Activated CD8-positive, alpha-beta T cell treated with anti-CD3 and anti-CD28 coated beads for 36 hours (primary cell): ENCODE measurements at regions not wholly inside any gene's neighbourhood (a gene's known extent, or its start where the extent isn't known, plus 50 kb on each side); places are given as distances from the start of the nearest gene placed in this dataset.
"Not testable (repeated sequence)": the region's sequence is repeated elsewhere in the genome, so short reads cannot be mapped to it uniquely, and the experiment has no call there.

Experiments used
- ATAC-seq: fragments of 200-7000 bp; cut with Tn5 transposase; one replicate; pipeline ENCODE4 v1.10.0; 2021; ENCODE audit warnings: mild to moderate bottlenecking, moderate library complexity
- CTCF ChIA-PET: fragments of 350-600 bp; sonication (Branson Sonifier 250); formaldehyde crosslinking; loops from one replicate; lab custom pipeline; 2021; ENCODE audit warnings: antibody characterized with exemption; lab: Charles Lee
- POLR2A ChIA-PET: fragments of 350-600 bp; sonication (Branson Sonifier 250); formaldehyde crosslinking; loops from one replicate; lab custom pipeline; 2021; ENCODE audit warnings: antibody characterized with exemption; lab: Charles Lee
- DNase-seq: peaks from one replicate; pipeline ENCODE4 v3.0.0-alpha.2; 2020
- H3K27ac Mint-ChIP-seq: one replicate; pipeline ENCODE4 v1.8.0; 2021; ENCODE audit warnings: mild to moderate bottlenecking, mixed read lengths
- H3K27me3 Mint-ChIP-seq: one replicate; pipeline ENCODE4 v1.8.0; 2021; ENCODE audit warnings: mixed read lengths
- H3K36me3 Mint-ChIP-seq: one replicate; pipeline ENCODE4 v1.8.0; 2021; ENCODE audit warnings: low read depth, mixed read lengths
- H3K4me1 Mint-ChIP-seq: one replicate; pipeline ENCODE4 v1.8.0; 2021; ENCODE audit warnings: low read depth, mixed read lengths
- H3K4me3 Mint-ChIP-seq: one replicate; pipeline ENCODE4 v1.8.0; 2021; ENCODE audit warnings: mild to moderate bottlenecking, moderate library complexity, mixed read lengths
- H3K9me3 Mint-ChIP-seq: one replicate; pipeline ENCODE4 v1.8.0; 2021; ENCODE audit warnings: mixed read lengths
- intact Hi-C: fragments of 100-400 bp; cut with micrococcal nuclease; formaldehyde crosslinking; loops from one replicate; pipeline ENCODE4 v1.10.0; 2022
- TF ChIP-seq, protein P1 (sequence below): fragments of 200-600 bp; IDR thresholded peaks from one replicate; pipeline ENCODE4 v1.8.0; 2022; ENCODE audit warnings: antibody characterized with exemption, mild to moderate bottlenecking

DNA sequence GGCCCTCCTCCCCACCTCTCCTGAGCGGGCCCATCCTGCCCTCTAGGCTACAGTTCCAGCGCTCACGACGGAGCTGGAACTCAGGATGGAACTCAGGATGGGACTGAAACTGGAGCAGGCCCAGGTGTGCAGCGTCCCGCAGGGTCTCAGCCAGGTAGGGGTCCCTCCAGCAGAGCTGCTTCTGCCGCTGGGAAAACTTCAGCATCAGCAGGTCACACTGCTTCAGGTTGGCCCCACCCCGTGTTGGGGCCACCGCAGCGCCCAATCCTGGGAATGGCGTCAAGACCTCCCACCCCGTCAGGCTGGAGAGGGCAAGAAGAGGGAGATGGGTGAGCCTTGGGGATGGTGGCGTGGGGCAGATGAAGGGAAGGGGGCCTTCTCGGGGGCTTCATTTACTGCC lies 62.6 kb upstream of the TMEM97 start:
- H3K4me1 Mint-ChIP-seq = peaks cover 3% of the 10 kb centered on the region
- no peak overlapping the region for H3K4me3 Mint-ChIP-seq
- DNase-seq = no peak
- no peaks in the 10 kb centered on the region for H3K36me3 Mint-ChIP-seq
- no peak overlapping the region for H3K27ac Mint-ChIP-seq
- TF ChIP-seq, protein P1, sequence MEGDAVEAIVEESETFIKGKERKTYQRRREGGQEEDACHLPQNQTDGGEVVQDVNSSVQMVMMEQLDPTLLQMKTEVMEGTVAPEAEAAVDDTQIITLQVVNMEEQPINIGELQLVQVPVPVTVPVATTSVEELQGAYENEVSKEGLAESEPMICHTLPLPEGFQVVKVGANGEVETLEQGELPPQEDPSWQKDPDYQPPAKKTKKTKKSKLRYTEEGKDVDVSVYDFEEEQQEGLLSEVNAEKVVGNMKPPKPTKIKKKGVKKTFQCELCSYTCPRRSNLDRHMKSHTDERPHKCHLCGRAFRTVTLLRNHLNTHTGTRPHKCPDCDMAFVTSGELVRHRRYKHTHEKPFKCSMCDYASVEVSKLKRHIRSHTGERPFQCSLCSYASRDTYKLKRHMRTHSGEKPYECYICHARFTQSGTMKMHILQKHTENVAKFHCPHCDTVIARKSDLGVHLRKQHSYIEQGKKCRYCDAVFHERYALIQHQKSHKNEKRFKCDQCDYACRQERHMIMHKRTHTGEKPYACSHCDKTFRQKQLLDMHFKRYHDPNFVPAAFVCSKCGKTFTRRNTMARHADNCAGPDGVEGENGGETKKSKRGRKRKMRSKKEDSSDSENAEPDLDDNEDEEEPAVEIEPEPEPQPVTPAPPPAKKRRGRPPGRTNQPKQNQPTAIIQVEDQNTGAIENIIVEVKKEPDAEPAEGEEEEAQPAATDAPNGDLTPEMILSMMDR = no peak
- ChIA-PET POLR2A (no interaction called here), CTCF (no interaction called here)
- intact Hi-C loops = no loop called here
- no peak for ATAC-seq
- peaks cover 22% of the 10 kb centered on the region for H3K27me3 Mint-ChIP-seq
- H3K9me3 Mint-ChIP-seq = peaks cover 3% of the 10 kb centered on the region

DNA sequence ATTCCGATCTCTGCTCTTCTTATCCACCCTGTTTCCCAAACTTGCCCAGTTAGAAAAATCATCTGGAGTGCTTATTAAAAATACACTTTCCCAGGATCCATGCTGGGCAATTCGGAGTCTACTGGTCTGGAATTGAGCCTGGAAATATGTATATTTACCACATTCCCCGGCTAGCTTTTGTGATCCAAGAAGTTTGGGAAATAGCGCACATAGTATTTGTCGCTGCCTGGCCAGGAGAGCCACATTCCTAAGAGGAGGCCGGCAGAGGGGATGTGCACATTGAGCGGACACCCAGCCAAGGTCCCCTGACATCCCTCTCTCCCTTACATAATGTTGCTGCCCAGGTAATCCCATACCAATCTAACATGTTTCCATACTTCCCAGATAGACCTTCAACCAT lies 62.1 kb upstream of the TMEM97 start:
- DNase-seq (no peak), ATAC-seq (no peak)
- Mint-ChIP-seq H3K4me1 (no peaks in the 10 kb centered on the region), H3K27ac (no peak overlapping the region), H3K9me3 (peaks cover 8% of the 10 kb centered on the region), H3K4me3 (no peak overlapping the region), H3K27me3 (peaks cover 20% of the 10 kb centered on the region), H3K36me3 (no peaks in the 10 kb centered on the region)
- TF ChIP-seq, protein P1 = no peak
- ChIA-PET CTCF (no interaction called here), POLR2A (no interaction called here)
- intact Hi-C loops = no loop called here

DNA sequence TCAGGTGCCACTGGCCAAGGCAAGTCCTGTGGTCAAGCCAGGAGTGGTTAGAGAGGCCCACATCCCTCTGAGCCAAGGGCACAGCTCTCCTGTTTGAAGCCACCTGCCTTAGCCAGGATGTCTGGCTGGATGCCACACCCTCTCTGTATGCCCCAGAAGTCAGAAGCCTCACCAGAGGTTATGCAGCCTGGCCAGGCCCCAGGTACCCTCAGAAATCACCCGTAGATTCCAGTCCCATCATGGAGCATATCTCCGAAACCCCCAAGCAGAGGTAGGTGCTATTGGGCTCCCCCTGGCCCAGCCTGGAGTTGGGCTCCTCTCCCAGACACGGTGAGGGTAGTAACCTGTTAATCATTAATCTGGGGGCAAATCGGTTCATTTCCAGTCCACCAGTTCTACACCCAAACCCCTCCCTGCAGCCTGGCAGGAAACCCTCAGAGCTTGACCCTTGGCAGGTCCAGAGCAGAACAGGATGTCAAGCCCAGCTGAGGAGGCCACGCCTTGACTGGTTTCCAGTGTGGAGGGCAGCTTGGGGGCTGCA lies 60.6 kb upstream of the TMEM97 start:
- intact Hi-C loops = no loop called here
- Mint-ChIP-seq H3K4me3 (no peak overlapping the region), H3K9me3 (peaks cover 16% of the 10 kb centered on the region), H3K27me3 (peaks cover 16% of the 10 kb centered on the region), H3K27ac (no peak overlapping the region), H3K36me3 (no peaks in the 10 kb centered on the region), H3K4me1 (no peaks in the 10 kb centered on the region)
- ATAC-seq (no peak), DNase-seq (no peak)
- ChIA-PET POLR2A (no interaction called here), CTCF (interaction anchor here (2.3 kb wide), 1 partner anchor 11 kb away, joined by 6 read pairs; no protein-coding TSS in a partner anchor)
- TF ChIP-seq, protein P1 = no peak

DNA sequence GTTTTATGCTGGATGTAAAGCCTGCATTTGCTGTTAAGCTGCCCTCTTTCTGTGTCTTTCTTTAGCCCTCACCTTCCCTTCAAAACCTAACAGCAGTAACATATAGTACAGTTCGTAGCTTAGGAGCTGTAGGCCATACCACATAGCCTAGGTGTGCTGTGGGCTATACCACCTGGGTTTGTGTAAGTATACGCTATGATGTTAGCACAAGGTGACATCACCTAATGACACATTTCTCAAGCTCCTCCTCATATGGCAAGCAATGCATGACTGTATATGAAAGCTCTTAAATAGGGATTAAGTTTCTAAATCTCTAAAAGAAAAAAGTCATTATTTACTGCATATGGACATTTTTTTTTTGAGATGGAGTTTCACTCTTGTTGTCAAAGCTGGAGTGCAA lies 57.8 kb upstream of the TMEM97 start:
- TF ChIP-seq, protein P1 = no peak
- peaks cover 1% of the 10 kb centered on the region for H3K36me3 Mint-ChIP-seq
- no peak overlapping the region for H3K4me3 Mint-ChIP-seq
- POLR2A ChIA-PET = interaction anchor here (0.6 kb wide), 1 partner anchor 65 kb away, joined by 4 read pairs; no protein-coding TSS in a partner anchor
- DNase-seq = no peak
- CTCF ChIA-PET = interaction anchor here (1.1 kb wide), 1 partner anchor 10 kb away, joined by 3 read pairs; no protein-coding TSS in a partner anchor
- H3K27me3 Mint-ChIP-seq = peaks cover 9% of the 10 kb centered on the region
- H3K4me1 Mint-ChIP-seq = no peaks in the 10 kb centered on the region
- no peak for ATAC-seq
- H3K27ac Mint-ChIP-seq = no peak overlapping the region
- H3K9me3 Mint-ChIP-seq = peaks cover 24% of the 10 kb centered on the region
- intact Hi-C loops = no loop called here

DNA sequence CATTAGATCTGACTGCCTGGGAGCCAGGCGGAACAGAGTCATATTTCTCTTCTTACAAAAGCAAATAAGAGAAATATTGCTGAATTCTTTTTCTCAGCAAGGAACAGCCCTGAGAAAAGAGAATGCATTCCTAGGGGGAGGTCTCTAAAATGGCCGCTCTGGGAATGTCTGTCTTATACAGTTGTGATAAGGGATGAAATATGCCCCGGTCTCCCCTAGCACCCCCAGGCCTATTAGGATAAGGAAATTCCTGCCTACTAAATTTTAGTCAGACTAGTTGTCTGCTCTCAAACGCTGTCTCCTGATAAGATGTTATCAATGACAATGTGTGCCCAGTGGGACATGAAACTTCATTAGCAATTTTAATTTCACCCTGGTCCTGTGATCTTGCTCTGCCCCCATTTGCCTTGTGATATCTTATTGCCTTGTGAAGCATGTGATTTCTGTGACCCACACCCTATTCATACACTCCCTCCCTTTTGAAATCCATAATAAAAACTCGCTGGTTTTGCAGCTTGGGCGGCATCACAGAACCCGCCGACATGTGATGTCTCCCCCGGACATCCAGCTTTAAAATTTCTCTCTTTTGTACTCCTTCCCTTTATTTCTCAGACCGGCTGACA lies 56.8 kb upstream of the TMEM97 start:
- H3K27me3 Mint-ChIP-seq, intact Hi-C loops, H3K36me3 Mint-ChIP-seq, H3K4me1 Mint-ChIP-seq, ATAC-seq, H3K27ac Mint-ChIP-seq, POLR2A ChIA-PET, H3K4me3 Mint-ChIP-seq: not testable (repeated sequence)
- DNase-seq = peak; percentile 13
- CTCF ChIA-PET = interaction anchor here (2.3 kb wide), 1 partner anchor 11 kb away, joined by 12 read pairs; no protein-coding TSS in a partner anchor
- peaks cover 24% of the 10 kb centered on the region for H3K9me3 Mint-ChIP-seq

DNA sequence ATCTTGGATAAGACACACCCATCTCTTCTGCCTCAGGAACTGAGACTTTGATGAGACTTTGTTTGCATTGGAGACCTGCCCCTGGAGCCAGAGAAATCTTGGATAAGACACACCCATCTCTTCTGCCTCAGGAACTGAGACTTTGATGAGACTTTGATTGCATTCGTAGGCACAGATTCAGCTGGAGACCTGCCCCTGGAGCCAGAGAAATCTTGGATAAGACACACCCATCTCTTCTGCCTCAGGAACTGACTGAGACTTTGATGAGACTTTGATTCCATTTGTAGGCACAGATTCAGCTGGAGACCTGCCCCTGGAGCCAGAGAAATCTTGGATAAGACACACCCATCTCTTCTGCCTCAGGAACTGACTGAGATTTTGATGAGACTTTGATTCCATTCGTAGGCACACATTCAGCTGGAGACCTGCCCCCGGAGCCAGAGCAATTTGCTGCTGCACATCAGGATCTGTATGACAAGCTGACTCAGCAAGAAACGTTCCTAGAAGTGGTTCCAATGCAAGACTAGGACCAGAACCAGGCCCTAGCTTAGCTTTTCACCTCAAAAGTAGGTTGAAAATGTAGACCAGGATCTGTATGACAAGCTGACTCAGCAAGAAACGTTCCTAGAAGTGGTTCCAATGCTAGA lies 54.0 kb upstream of the TMEM97 start:
- ATAC-seq, H3K27me3 Mint-ChIP-seq, DNase-seq, H3K36me3 Mint-ChIP-seq, intact Hi-C loops, H3K27ac Mint-ChIP-seq, H3K4me1 Mint-ChIP-seq, POLR2A ChIA-PET, H3K4me3 Mint-ChIP-seq: not testable (repeated sequence)
- CTCF ChIA-PET = interaction anchor here (0.8 to 2.3 kb wide), 3 partner anchors 13 to 55 kb away, joined by 3 to 12 read pairs (median 3); no protein-coding TSS in a partner anchor
- peaks cover 24% of the 10 kb centered on the region for H3K9me3 Mint-ChIP-seq

DNA sequence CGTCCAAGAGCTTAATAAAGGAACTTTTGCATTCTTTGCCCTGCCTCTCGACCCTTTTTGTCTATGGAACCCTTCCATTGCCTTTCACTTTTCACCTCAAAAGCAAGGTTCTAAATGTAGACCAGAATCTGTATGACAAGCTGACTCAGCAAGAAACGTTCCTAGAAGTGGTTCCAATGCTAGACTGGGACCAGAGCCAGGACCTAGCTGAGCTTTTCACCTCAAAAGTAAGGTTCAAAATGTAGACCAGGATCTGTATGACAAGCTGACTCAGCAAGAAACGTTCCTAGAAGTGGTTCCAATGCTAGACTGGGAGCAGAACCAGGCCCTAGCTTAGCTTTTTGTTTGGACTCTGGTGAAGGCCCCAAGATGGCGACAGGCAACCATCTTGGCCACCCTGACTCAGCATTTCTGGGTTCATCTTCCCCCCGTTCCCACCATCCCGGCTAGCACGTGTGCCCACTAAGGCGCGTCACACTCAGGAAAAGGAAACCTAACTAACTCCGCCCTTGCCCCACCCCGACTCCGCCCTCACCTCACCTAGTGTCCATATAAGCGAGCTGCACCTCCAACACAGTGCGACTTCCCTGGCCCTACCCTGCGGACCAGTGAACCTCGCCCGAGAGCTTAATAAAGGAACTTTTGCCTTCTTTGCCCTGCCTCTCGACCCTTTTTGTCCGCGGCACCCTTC lies 53.0 kb upstream of the TMEM97 start:
- H3K4me3 Mint-ChIP-seq, intact Hi-C loops, H3K27me3 Mint-ChIP-seq, H3K36me3 Mint-ChIP-seq, POLR2A ChIA-PET, ATAC-seq, DNase-seq, H3K27ac Mint-ChIP-seq, H3K4me1 Mint-ChIP-seq: not testable (repeated sequence)
- H3K9me3 Mint-ChIP-seq = peaks cover 24% of the 10 kb centered on the region
- CTCF ChIA-PET = interaction anchor here (0.8 to 1.1 kb wide), 3 partner anchors 14 to 54 kb away, joined by 3 to 4 read pairs (median 3); no protein-coding TSS in a partner anchor
